ENCODE measurements at regions not wholly inside any gene's neighbourhood (a gene's known extent, or its start where the extent isn't known, plus 50 kb on each side); places are given as distances from the start of the nearest gene placed in this dataset.

GRCh38 chr1:69312055-69312732 is 255.5 kb upstream of the LRRC7 start:
- no peak overlapping the region for H2BK120ac ChIP-seq (ENCODE audit: insufficient read depth, low read length, poor library complexity)
- H3K18ac ChIP-seq (ENCODE audit: low read length) = no peak overlapping the region
- no peaks in the 10 kb centered on the region for H3K79me1 ChIP-seq (ENCODE audit: low read length)
- no peaks in the 10 kb centered on the region for H3K36me3 ChIP-seq (ENCODE audit: control insufficient read depth in 1 of 2, insufficient read depth in 2 of 2, low read length in 2 of 2)
- no peak overlapping the region for H3K9ac ChIP-seq (ENCODE audit: low read length)
- no peaks in the 10 kb centered on the region for H3K79me2 ChIP-seq (ENCODE audit: control insufficient read depth, insufficient read depth, low read length, poor library complexity)
- no peaks in the 10 kb centered on the region for H3K9me3 ChIP-seq (ENCODE audit: insufficient read depth, low read depth, low read length)
- no CpG with 5 or more reads among the region's 18 CpGs for WGBS (ENCODE audit: extremely low coverage, insufficient coverage, insufficient read length)
- no peaks in the 10 kb centered on the region for H3K27me3 ChIP-seq (ENCODE audit: insufficient read depth, low read length)
- no peak overlapping the region for H3K4me2 ChIP-seq (ENCODE audit: low read length)
- H2BK12ac ChIP-seq (ENCODE audit: low read length) = no peak overlapping the region
- H3K4ac ChIP-seq (ENCODE audit: low read depth, low read length) = no peak overlapping the region
- H3K4me1 ChIP-seq (ENCODE audit: control insufficient read depth in 1 of 2, insufficient read depth in 2 of 2, low read length in 2 of 2) = peaks cover 24% of the 10 kb centered on the region in 2 experiments
- H2AK5ac ChIP-seq (ENCODE audit: low read length) = no peak overlapping the region
- no peak overlapping the region for H2AFZ ChIP-seq (ENCODE audit: insufficient read depth, low read length, poor library complexity)
- peak in 1 of 2 donors; percentile 10 for DNase-seq
- no peak overlapping the region for H3K27ac ChIP-seq (ENCODE audit: low read depth, low read length)
- no peak overlapping the region for H4K91ac ChIP-seq (ENCODE audit: low read depth, low read length)
- H3K23ac ChIP-seq (ENCODE audit: low read length) = no peak overlapping the region
- H4K12ac ChIP-seq (ENCODE audit: low read depth, low read length) = no peak overlapping the region
- H2BK5ac ChIP-seq (ENCODE audit: low read depth, low read length, poor library complexity) = no peak overlapping the region
- no peak overlapping the region for H4K8ac ChIP-seq (ENCODE audit: low read depth, low read length)
- no peak overlapping the region for H3K4me3 ChIP-seq (ENCODE audit: low read depth, low read length)
- no peak overlapping the region for H3K14ac ChIP-seq (ENCODE audit: low read length)

GRCh38 chr1:69313118-69313517 is 254.6 kb upstream of the LRRC7 start:
- no peak overlapping the region for H3K14ac ChIP-seq (ENCODE audit: low read length)
- H3K9ac ChIP-seq (ENCODE audit: low read length) = no peak overlapping the region
- no peak overlapping the region for H2BK12ac ChIP-seq (ENCODE audit: low read length)
- H3K4ac ChIP-seq (ENCODE audit: low read depth, low read length) = no peak overlapping the region
- H3K4me3 ChIP-seq (ENCODE audit: low read depth, low read length) = no peak overlapping the region
- no peak overlapping the region for H3K18ac ChIP-seq (ENCODE audit: low read length)
- H2BK5ac ChIP-seq (ENCODE audit: low read depth, low read length, poor library complexity) = no peak overlapping the region
- no peak overlapping the region for H4K12ac ChIP-seq (ENCODE audit: low read depth, low read length)
- no peak for DNase-seq
- H3K4me1 ChIP-seq (ENCODE audit: control insufficient read depth in 1 of 2, insufficient read depth in 2 of 2, low read length in 2 of 2) = peaks cover 24% of the 10 kb centered on the region in 2 experiments
- H3K79me1 ChIP-seq (ENCODE audit: low read length) = no peaks in the 10 kb centered on the region
- no peak overlapping the region for H2BK120ac ChIP-seq (ENCODE audit: insufficient read depth, low read length, poor library complexity)
- no peak overlapping the region for H2AFZ ChIP-seq (ENCODE audit: insufficient read depth, low read length, poor library complexity)
- WGBS (ENCODE audit: extremely low coverage, insufficient coverage, insufficient read length) = no CpG with 5 or more reads among the region's 11 CpGs
- no peak overlapping the region for H3K4me2 ChIP-seq (ENCODE audit: low read length)
- no peak overlapping the region for H4K8ac ChIP-seq (ENCODE audit: low read depth, low read length)
- H3K9me3 ChIP-seq (ENCODE audit: insufficient read depth, low read depth, low read length) = no peaks in the 10 kb centered on the region
- no peaks in the 10 kb centered on the region for H3K79me2 ChIP-seq (ENCODE audit: control insufficient read depth, insufficient read depth, low read length, poor library complexity)
- no peak overlapping the region for H4K91ac ChIP-seq (ENCODE audit: low read depth, low read length)
- no peak overlapping the region for H3K23ac ChIP-seq (ENCODE audit: low read length)
- no peak overlapping the region for H2AK5ac ChIP-seq (ENCODE audit: low read length)
- no peaks in the 10 kb centered on the region for H3K27me3 ChIP-seq (ENCODE audit: insufficient read depth, low read length)
- no peak overlapping the region for H3K27ac ChIP-seq (ENCODE audit: low read depth, low read length)
- H3K36me3 ChIP-seq (ENCODE audit: control insufficient read depth in 1 of 2, insufficient read depth in 2 of 2, low read length in 2 of 2) = no peaks in the 10 kb centered on the region

- Histone ChIP-seq H2BK12ac (ENCODE audit: low read length) (no peak overlapping the region), H3K9ac (ENCODE audit: low read length) (no peak overlapping the region), H3K4me1 (ENCODE audit: control insufficient read depth in 1 of 2, insufficient read depth in 2 of 2, low read length in 2 of 2) (peaks cover 24% of the 10 kb centered on the region in 2 experiments), H3K4me2 (ENCODE audit: low read length) (no peak overlapping the region), H3K79me1 (ENCODE audit: low read length) (no peaks in the 10 kb centered on the region), H2BK5ac (ENCODE audit: low read depth, low read length, poor library complexity) (no peak overlapping the region), H3K27me3 (ENCODE audit: insufficient read depth, low read length) (no peaks in the 10 kb centered on the region), H3K18ac (ENCODE audit: low read length) (no peak overlapping the region), H4K8ac (ENCODE audit: low read depth, low read length) (no peak overlapping the region), H3K79me2 (ENCODE audit: control insufficient read depth, insufficient read depth, low read length, poor library complexity) (no peaks in the 10 kb centered on the region), H3K36me3 (ENCODE audit: control insufficient read depth in 1 of 2, insufficient read depth in 2 of 2, low read length in 2 of 2) (no peaks in the 10 kb centered on the region), H2AK5ac (ENCODE audit: low read length) (no peak overlapping the region), H3K4ac (ENCODE audit: low read depth, low read length) (no peak overlapping the region), H3K27ac (ENCODE audit: low read depth, low read length) (no peak overlapping the region), H2AFZ (ENCODE audit: insufficient read depth, low read length, poor library complexity) (no peak overlapping the region), H3K9me3 (ENCODE audit: insufficient read depth, low read depth, low read length) (no peaks in the 10 kb centered on the region), H4K12ac (ENCODE audit: low read depth, low read length) (no peak overlapping the region), H3K14ac (ENCODE audit: low read length) (no peak overlapping the region), H3K4me3 (ENCODE audit: low read depth, low read length) (peak overlapping the region; percentile 54), H4K91ac (ENCODE audit: low read depth, low read length) (no peak overlapping the region), H2BK120ac (ENCODE audit: insufficient read depth, low read length, poor library complexity) (no peak overlapping the region), H3K23ac (ENCODE audit: low read length) (peak overlapping the region; percentile 58)
- WGBS (ENCODE audit: extremely low coverage, insufficient coverage, insufficient read length) = no CpG with 5 or more reads among the region's 3 CpGs
- no peak for DNase-seq
Measured at GRCh38 chr1:69315416-69315815, 252.3 kb upstream of the LRRC7 start.

GRCh38 chr1:69315823-69316222 is 251.9 kb upstream of the LRRC7 start:
- H2BK12ac ChIP-seq (ENCODE audit: low read length) = no peak overlapping the region
- H3K14ac ChIP-seq (ENCODE audit: low read length) = no peak overlapping the region
- no peak overlapping the region for H4K91ac ChIP-seq (ENCODE audit: low read depth, low read length)
- no peak overlapping the region for H2AFZ ChIP-seq (ENCODE audit: insufficient read depth, low read length, poor library complexity)
- no peak overlapping the region for H2AK5ac ChIP-seq (ENCODE audit: low read length)
- H2BK5ac ChIP-seq (ENCODE audit: low read depth, low read length, poor library complexity) = no peak overlapping the region
- no peaks in the 10 kb centered on the region for H3K27me3 ChIP-seq (ENCODE audit: insufficient read depth, low read length)
- no peak overlapping the region for H3K9ac ChIP-seq (ENCODE audit: low read length)
- no peak overlapping the region for H3K4ac ChIP-seq (ENCODE audit: low read depth, low read length)
- no peaks in the 10 kb centered on the region for H3K79me2 ChIP-seq (ENCODE audit: control insufficient read depth, insufficient read depth, low read length, poor library complexity)
- H3K23ac ChIP-seq (ENCODE audit: low read length) = no peak overlapping the region
- H2BK120ac ChIP-seq (ENCODE audit: insufficient read depth, low read length, poor library complexity) = no peak overlapping the region
- no peaks in the 10 kb centered on the region for H3K36me3 ChIP-seq (ENCODE audit: control insufficient read depth in 1 of 2, insufficient read depth in 2 of 2, low read length in 2 of 2)
- H3K4me2 ChIP-seq (ENCODE audit: low read length) = no peak overlapping the region
- H3K4me3 ChIP-seq (ENCODE audit: low read depth, low read length) = peak overlapping the region; percentile 6
- no peaks in the 10 kb centered on the region for H3K79me1 ChIP-seq (ENCODE audit: low read length)
- no peaks in the 10 kb centered on the region for H3K9me3 ChIP-seq (ENCODE audit: insufficient read depth, low read depth, low read length)
- DNase-seq = peak; percentile 88 to 90
- no peak overlapping the region for H4K12ac ChIP-seq (ENCODE audit: low read depth, low read length)
- H3K4me1 ChIP-seq (ENCODE audit: control insufficient read depth in 1 of 2, insufficient read depth in 2 of 2, low read length in 2 of 2) = peaks cover 24% of the 10 kb centered on the region in 2 experiments
- no peak overlapping the region for H3K27ac ChIP-seq (ENCODE audit: low read depth, low read length)
- no peak overlapping the region for H3K18ac ChIP-seq (ENCODE audit: low read length)
- H4K8ac ChIP-seq (ENCODE audit: low read depth, low read length) = no peak overlapping the region

All from trophoblast cell (in vitro differentiated cells and primary cell).